Fibroblast of skin of left biceps (primary cell): ENCODE measurements at regions not wholly inside any gene's neighbourhood (a gene's known extent, or its start where the extent isn't known, plus 50 kb on each side); places are given as distances from the start of the nearest gene placed in this dataset.
"Not testable (repeated sequence)": the region's sequence is repeated elsewhere in the genome, so short reads cannot be mapped to it uniquely, and the experiment has no call there.

ENCODE experiments used
- DNase-seq, 2 experiments: peaks; one replicate each; pipeline ENCODE4 v3.0.0-alpha.2; 2013; ENCODE audit warnings: low read depth in 2 of 2

- DNase-seq = no peak
Measured at GRCh38 chr2:196486146-196486545, 153.4 kb upstream of the CCDC150 start.

GRCh38 chr2:196487417-196487816, 152.1 kb upstream of the CCDC150 start:
- no peak for DNase-seq

GRCh38 chr2:196489371-196489770, 150.1 kb upstream of the CCDC150 start:
- no peak for DNase-seq

- DNase-seq = no peak
Measured at GRCh38 chr2:196492946-196493345, 146.6 kb upstream of the CCDC150 start.

GRCh38 chr2:196498962-196499361, 140.6 kb upstream of the CCDC150 start:
- DNase-seq = no peak

- no peak for DNase-seq
Measured at GRCh38 chr2:196499686-196500085, 139.8 kb upstream of the CCDC150 start.

- no peak for DNase-seq
Measured at GRCh38 chr2:196500686-196501431, 138.7 kb upstream of the CCDC150 start.

GRCh38 chr2:196501836-196502235, 137.7 kb upstream of the CCDC150 start:
- no peak for DNase-seq

GRCh38 chr2:196502386-196502785, 137.1 kb upstream of the CCDC150 start:
- no peak for DNase-seq

- DNase-seq = no peak
Measured at GRCh38 chr2:196503398-196503797, 136.1 kb upstream of the CCDC150 start.

- no peak for DNase-seq
Measured at GRCh38 chr2:196504788-196505187, 134.7 kb upstream of the CCDC150 start.

GRCh38 chr2:196510246-196510645, 129.3 kb upstream of the CCDC150 start:
- DNase-seq = no peak

GRCh38 chr2:196511258-196512168, 128.0 kb upstream of the CCDC150 start:
- DNase-seq = no peak

GRCh38 chr2:196513796-196514526, 125.6 kb upstream of the CCDC150 start:
- no peak for DNase-seq

- no peak for DNase-seq
Measured at GRCh38 chr2:196514641-196515040, 124.9 kb upstream of the CCDC150 start.

GRCh38 chr2:196515051-196515450, 124.5 kb upstream of the CCDC150 start:
- no peak for DNase-seq

GRCh38 chr2:196515608-196516007, 123.9 kb upstream of the CCDC150 start:
- DNase-seq = no peak

GRCh38 chr2:196516564-196516963, 123.0 kb upstream of the CCDC150 start:
- peak in 1 of 2 experiments; percentile 9 for DNase-seq

GRCh38 chr2:196520605-196521004, 118.9 kb upstream of the CCDC150 start:
- no peak for DNase-seq

- DNase-seq = not testable (repeated sequence)
Measured at GRCh38 chr2:196526981-196527725, 112.4 kb upstream of the CCDC150 start.

GRCh38 chr2:196528486-196529223, 110.9 kb upstream of the CCDC150 start:
- no peak for DNase-seq
